Panc1 (cell line): ENCODE measurements at regions not wholly inside any gene's neighbourhood (a gene's known extent, or its start where the extent isn't known, plus 50 kb on each side); places are given as distances from the start of the nearest gene placed in this dataset.

Experiments
- ATAC-seq: fragments of 200-7000 bp; cut with Tn5 transposase; 2 replicates; pipeline ENCODE4 v1.9.1; 2020; ENCODE audit warnings: mild to moderate bottlenecking, moderate library complexity
- BruUV-seq: library from RNA; stranded (reverse); fragments of 400-500 nt; replicated peaks from 2 replicates; lab custom pipeline; 2021; lab: Mats Ljungman, UMichigan
- CTCF ChIA-PET: fragments of 300-600 bp; sonication (Branson Sonifier 250); formaldehyde crosslinking; loops from one replicate; lab custom pipeline; 2022; ENCODE audit warnings: antibody characterized with exemption; lab: Charles Lee
- POLR2A ChIA-PET: fragments of 300-600 bp; sonication (Branson Sonifier 250); formaldehyde crosslinking; loops from one replicate; lab custom pipeline; 2022; ENCODE audit warnings: antibody characterized with exemption; lab: Charles Lee
- DNase-seq: peaks from one replicate; pipeline ENCODE4 v3.0.0-alpha.2; 2010; ENCODE audit warnings: low read depth, low spot score
- H3K27ac ChIP-seq: 2 replicates; pipeline ENCODE4 v1.5.1; 2011; ENCODE audit warnings: mild to moderate bottlenecking, low read length, inconsistent platforms
- H3K27me3 ChIP-seq: fragments of 200-500 bp; sonication (Bioruptor generic); 2 replicates; pipeline ENCODE4 v1.6.0; 2014; ENCODE audit warnings: low read length, inconsistent platforms; ENCODE audit not compliant: control insufficient read depth, insufficient read depth
- H3K36me3 ChIP-seq: fragments of 200-500 bp; sonication (Bioruptor generic); 2 replicates; pipeline ENCODE4 v1.5.1; 2014; ENCODE audit warnings: inconsistent platforms, mild to moderate bottlenecking, low read length, moderate library complexity; ENCODE audit not compliant: control insufficient read depth, insufficient read depth
- H3K4me1 ChIP-seq: 2 replicates; pipeline ENCODE4 v1.5.1; 2011; ENCODE audit warnings: inconsistent platforms, mild to moderate bottlenecking, low read length, moderate library complexity; ENCODE audit not compliant: control insufficient read depth, insufficient read depth
- H3K4me3 ChIP-seq, 2 experiments: 2 replicates each; pipeline ENCODE4 v1.5.1; 2011 to 2012; ENCODE audit warnings: low read depth in 2 of 2, low read length in 2 of 2, mild to moderate bottlenecking in 2 of 2, inconsistent platforms in 1 of 2, moderate library complexity in 1 of 2
- H3K9me3 ChIP-seq: fragments of 200-500 bp; sonication (Bioruptor generic); 2 replicates; pipeline ENCODE4 v1.5.1; 2014; ENCODE audit warnings: low read depth, mild to moderate bottlenecking, inconsistent platforms, low read length, moderate library complexity; ENCODE audit not compliant: control insufficient read depth, insufficient read depth
- POLR2AphosphoS5 ChIP-seq: IDR thresholded peaks from 2 replicates; pipeline ENCODE4 v1.6.1; 2012; ENCODE audit warnings: mild to moderate bottlenecking, low read depth, low read length, moderate library complexity
- SIN3A ChIP-seq: IDR thresholded peaks from 2 replicates; pipeline ENCODE4 v1.6.1; 2012; ENCODE audit warnings: low read depth, mild to moderate bottlenecking, low read length, moderate library complexity, borderline replicate concordance; ENCODE audit not compliant: insufficient read depth
- TCF7L2 ChIP-seq: IDR thresholded peaks from 2 replicates; pipeline ENCODE4 v1.6.1; 2011; ENCODE audit warnings: mild to moderate bottlenecking, low read depth, low read length, inconsistent platforms
- in situ Hi-C: cut with HindIII; loops from 2 replicates; pipeline ENCODE4 v1.10.0; 2016; ENCODE audit warnings: low sequenced_read_pairs, low pct_unique_long_range_greater_than_20kb
- intact Hi-C: fragments of 100-400 bp; cut with micrococcal nuclease; formaldehyde crosslinking; loops from one replicate; pipeline ENCODE4 v1.10.0; 2022; ENCODE audit not compliant: unreplicated experiment
- TF ChIP-seq, protein P1 (sequence below): fragments of 450-650 bp; IDR thresholded peaks from 2 replicates; pipeline ENCODE4 v1.5.1; 2017; ENCODE audit warnings: mild to moderate bottlenecking
- TF ChIP-seq, protein P2 (sequence below), 2 experiments: IDR thresholded peaks; 2 replicates each; pipeline ENCODE4 v1.6.1; 2011 to 2012; ENCODE audit warnings: low read depth in 2 of 2, control low read depth in 1 of 2, low read length in 1 of 2, mild to moderate bottlenecking in 1 of 2, moderate library complexity in 1 of 2; ENCODE audit not compliant: insufficient read depth in 1 of 2

DNA sequence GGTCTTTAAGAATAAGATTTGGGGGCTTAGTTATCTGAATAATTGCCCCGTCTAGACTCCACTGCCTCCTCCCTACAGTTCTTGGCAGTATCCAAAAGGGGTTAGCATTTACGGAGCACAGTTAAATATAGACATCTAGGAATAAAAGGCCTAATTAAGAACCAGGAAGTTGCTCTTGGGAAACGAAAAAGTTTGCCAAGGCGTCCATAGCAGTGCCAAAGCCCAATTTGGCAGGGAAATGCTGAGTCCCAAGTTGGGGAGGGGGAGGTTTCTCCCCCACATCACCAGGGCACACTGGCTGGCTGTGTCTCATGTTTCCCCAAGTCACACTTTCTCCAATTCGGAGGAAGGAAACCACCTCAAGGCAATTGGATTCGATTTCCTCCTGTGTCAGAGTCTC lies 338.7 kb downstream of the FBXW7 start:
- CTCF ChIA-PET, result no interaction called here
- TF ChIP-seq, protein P1, sequence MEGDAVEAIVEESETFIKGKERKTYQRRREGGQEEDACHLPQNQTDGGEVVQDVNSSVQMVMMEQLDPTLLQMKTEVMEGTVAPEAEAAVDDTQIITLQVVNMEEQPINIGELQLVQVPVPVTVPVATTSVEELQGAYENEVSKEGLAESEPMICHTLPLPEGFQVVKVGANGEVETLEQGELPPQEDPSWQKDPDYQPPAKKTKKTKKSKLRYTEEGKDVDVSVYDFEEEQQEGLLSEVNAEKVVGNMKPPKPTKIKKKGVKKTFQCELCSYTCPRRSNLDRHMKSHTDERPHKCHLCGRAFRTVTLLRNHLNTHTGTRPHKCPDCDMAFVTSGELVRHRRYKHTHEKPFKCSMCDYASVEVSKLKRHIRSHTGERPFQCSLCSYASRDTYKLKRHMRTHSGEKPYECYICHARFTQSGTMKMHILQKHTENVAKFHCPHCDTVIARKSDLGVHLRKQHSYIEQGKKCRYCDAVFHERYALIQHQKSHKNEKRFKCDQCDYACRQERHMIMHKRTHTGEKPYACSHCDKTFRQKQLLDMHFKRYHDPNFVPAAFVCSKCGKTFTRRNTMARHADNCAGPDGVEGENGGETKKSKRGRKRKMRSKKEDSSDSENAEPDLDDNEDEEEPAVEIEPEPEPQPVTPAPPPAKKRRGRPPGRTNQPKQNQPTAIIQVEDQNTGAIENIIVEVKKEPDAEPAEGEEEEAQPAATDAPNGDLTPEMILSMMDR, result no peak
- TF ChIP-seq TCF7L2 (no peak), SIN3A (no peak), POLR2AphosphoS5 (no peak)
- TF ChIP-seq, protein P2, sequence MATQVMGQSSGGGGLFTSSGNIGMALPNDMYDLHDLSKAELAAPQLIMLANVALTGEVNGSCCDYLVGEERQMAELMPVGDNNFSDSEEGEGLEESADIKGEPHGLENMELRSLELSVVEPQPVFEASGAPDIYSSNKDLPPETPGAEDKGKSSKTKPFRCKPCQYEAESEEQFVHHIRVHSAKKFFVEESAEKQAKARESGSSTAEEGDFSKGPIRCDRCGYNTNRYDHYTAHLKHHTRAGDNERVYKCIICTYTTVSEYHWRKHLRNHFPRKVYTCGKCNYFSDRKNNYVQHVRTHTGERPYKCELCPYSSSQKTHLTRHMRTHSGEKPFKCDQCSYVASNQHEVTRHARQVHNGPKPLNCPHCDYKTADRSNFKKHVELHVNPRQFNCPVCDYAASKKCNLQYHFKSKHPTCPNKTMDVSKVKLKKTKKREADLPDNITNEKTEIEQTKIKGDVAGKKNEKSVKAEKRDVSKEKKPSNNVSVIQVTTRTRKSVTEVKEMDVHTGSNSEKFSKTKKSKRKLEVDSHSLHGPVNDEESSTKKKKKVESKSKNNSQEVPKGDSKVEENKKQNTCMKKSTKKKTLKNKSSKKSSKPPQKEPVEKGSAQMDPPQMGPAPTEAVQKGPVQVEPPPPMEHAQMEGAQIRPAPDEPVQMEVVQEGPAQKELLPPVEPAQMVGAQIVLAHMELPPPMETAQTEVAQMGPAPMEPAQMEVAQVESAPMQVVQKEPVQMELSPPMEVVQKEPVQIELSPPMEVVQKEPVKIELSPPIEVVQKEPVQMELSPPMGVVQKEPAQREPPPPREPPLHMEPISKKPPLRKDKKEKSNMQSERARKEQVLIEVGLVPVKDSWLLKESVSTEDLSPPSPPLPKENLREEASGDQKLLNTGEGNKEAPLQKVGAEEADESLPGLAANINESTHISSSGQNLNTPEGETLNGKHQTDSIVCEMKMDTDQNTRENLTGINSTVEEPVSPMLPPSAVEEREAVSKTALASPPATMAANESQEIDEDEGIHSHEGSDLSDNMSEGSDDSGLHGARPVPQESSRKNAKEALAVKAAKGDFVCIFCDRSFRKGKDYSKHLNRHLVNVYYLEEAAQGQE (IDR thresholded peaks at IDR 0.05; ENCODE audit: insufficient read depth in 1 of 2, low read depth in 2 of 2, low read length in 1 of 2), result no peak
- Histone ChIP-seq H3K4me1 (no peaks in the 10 kb centered on the region), H3K27me3 (no peaks in the 10 kb centered on the region), H3K36me3 (no peaks in the 10 kb centered on the region), H3K9me3 (no peaks in the 10 kb centered on the region), H3K27ac (no peak overlapping the region), H3K4me3 (no peak overlapping the region)
- BruUV-seq, result no TSS peak
- intact Hi-C loops (no loop called here), in situ Hi-C loops (no loop called here)
- ATAC-seq (no peak), DNase-seq (no peak)
- POLR2A ChIA-PET, result no interaction called here

DNA sequence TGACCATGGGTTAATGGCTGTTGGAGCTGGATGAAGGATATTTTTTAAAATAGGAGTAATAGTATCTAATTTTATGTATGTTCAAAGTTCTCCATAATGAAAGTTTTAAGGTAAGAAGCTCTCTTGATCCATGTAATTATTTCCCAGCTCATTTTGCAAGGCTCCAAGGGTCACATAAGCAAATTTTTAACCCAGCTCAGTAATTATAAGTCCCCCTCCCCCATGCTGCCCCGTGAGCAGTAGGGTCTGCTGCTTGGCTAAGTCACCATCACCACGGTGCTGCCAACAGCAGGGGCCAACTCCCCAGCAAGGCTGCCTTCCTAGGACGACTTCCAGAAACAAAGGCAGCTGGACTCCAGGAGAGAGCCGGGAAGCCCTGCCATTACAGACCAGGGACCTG lies 340.0 kb downstream of the FBXW7 start:
- no TSS peak for BruUV-seq
- Histone ChIP-seq H3K27me3 (no peaks in the 10 kb centered on the region), H3K27ac (no peak overlapping the region), H3K36me3 (no peaks in the 10 kb centered on the region), H3K4me3 (no peak overlapping the region), H3K4me1 (no peaks in the 10 kb centered on the region), H3K9me3 (no peaks in the 10 kb centered on the region)
- in situ Hi-C loops (no loop called here), intact Hi-C loops (no loop called here)
- ChIA-PET POLR2A (no interaction called here), CTCF (no interaction called here)
- DNase-seq, result no peak
- ATAC-seq, result no peak
- TF ChIP-seq, protein P1, result no peak
- TF ChIP-seq TCF7L2, result no peak
- no peak for TF ChIP-seq POLR2AphosphoS5
- TF ChIP-seq, protein P2 (IDR thresholded peaks at IDR 0.05; ENCODE audit: insufficient read depth in 1 of 2, low read depth in 2 of 2, low read length in 1 of 2), result no peak
- TF ChIP-seq SIN3A, result no peak
